Progenitor cell of endocrine pancreas (in vitro differentiated cells): ENCODE measurements at regions not wholly inside any gene's neighbourhood (a gene's known extent, or its start where the extent isn't known, plus 50 kb on each side); places are given as distances from the start of the nearest gene placed in this dataset.

Experiments used
- DNase-seq: peaks from one replicate; pipeline ENCODE4 v3.0.0; 2021; ENCODE audit warnings: low spot score; ENCODE audit not compliant: unreplicated experiment
- H3K27ac Mint-ChIP-seq: 2 replicates; pipeline ENCODE4 v1.8.0; 2021; ENCODE audit warnings: mild to moderate bottlenecking, moderate library complexity, mixed read lengths
- H3K27me3 Mint-ChIP-seq: 2 replicates; pipeline ENCODE4 v1.8.0; 2021; ENCODE audit warnings: mixed read lengths
- H3K36me3 Mint-ChIP-seq: 2 replicates; pipeline ENCODE4 v1.8.0; 2022; ENCODE audit warnings: mixed read lengths; ENCODE audit not compliant: insufficient read depth
- H3K4me1 Mint-ChIP-seq: 2 replicates; pipeline ENCODE4 v1.8.0; 2021; ENCODE audit warnings: low read depth, mixed read lengths
- H3K4me3 Mint-ChIP-seq: 2 replicates; pipeline ENCODE4 v1.8.0; 2021; ENCODE audit warnings: low read depth, mild to moderate bottlenecking, moderate library complexity, mixed read lengths
- H3K9me3 Mint-ChIP-seq: 2 replicates; pipeline ENCODE4 v1.8.0; 2021; ENCODE audit warnings: low read depth, mixed read lengths
- TF ChIP-seq, protein P1 (sequence below): fragments of 200-600 bp; sonication (generic); IDR thresholded peaks from one replicate; pipeline ENCODE4 v1.5.0; 2021; ENCODE audit warnings: antibody characterized with exemption, mild to moderate bottlenecking; ENCODE audit not compliant: unreplicated experiment

DNA sequence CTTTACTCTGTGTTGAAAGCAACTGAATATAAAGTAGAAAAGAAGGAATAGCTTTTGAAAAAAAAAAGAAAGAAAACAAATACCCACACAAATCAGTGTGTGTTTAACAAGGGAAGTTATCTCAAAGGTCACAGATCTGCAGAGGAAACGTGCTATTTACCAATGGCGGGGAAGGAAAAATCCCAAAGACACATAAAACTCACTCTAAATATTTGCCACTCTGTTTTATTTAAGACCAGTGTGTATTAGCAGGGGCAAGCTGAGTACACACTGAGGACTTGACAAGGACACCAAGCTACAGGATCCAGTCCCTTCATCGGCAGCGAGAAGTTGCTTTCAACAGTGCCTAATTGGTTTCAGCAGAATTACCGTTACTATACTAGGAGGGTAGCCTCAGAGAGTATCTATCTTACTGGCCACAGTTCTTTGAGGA, 252.5 kb downstream of the DEPDC1B start:
- peaks cover 38% of the 10 kb centered on the region for H3K27me3 Mint-ChIP-seq
- no peaks in the 10 kb centered on the region for H3K9me3 Mint-ChIP-seq

DNA sequence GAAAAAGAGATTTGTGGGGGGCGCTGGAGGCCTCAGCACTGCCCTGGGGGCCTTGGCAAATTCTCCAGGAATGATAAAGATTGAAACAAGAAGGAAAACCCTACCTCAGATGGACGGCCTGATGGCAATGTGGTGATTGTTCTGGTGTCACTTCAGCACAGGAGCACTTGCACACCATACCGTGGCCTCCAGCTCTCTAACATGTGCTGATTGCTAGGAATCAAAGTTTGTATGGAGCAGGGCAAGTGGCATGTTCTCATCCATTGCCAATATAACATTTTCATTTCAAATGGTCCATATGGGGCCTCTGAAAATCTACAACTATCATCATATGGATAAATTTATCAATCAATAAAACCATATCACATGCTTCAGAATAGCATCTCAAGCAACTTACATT, 253.0 kb downstream of the DEPDC1B start:
- TF ChIP-seq, protein P1, sequence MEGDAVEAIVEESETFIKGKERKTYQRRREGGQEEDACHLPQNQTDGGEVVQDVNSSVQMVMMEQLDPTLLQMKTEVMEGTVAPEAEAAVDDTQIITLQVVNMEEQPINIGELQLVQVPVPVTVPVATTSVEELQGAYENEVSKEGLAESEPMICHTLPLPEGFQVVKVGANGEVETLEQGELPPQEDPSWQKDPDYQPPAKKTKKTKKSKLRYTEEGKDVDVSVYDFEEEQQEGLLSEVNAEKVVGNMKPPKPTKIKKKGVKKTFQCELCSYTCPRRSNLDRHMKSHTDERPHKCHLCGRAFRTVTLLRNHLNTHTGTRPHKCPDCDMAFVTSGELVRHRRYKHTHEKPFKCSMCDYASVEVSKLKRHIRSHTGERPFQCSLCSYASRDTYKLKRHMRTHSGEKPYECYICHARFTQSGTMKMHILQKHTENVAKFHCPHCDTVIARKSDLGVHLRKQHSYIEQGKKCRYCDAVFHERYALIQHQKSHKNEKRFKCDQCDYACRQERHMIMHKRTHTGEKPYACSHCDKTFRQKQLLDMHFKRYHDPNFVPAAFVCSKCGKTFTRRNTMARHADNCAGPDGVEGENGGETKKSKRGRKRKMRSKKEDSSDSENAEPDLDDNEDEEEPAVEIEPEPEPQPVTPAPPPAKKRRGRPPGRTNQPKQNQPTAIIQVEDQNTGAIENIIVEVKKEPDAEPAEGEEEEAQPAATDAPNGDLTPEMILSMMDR = no peak
- Mint-ChIP-seq H3K4me3 (no peak overlapping the region), H3K27ac (no peak overlapping the region)

More for the DNA sequence above, 252.5 kb downstream of the DEPDC1B start:
- H3K4me1 Mint-ChIP-seq = peaks cover 39% of the 10 kb centered on the region
- peak overlapping the region; percentile 52 for H3K4me3 Mint-ChIP-seq
- TF ChIP-seq, protein P1 = no peak
- peak overlapping the region; percentile 71 for H3K27ac Mint-ChIP-seq
- no peak for DNase-seq
- H3K36me3 Mint-ChIP-seq = no peaks in the 10 kb centered on the region

GRCh38 chr5:60445921-60446320, 254.0 kb downstream of the DEPDC1B start:
- H3K36me3 Mint-ChIP-seq = no peaks in the 10 kb centered on the region
- no peak overlapping the region for H3K4me3 Mint-ChIP-seq
- peaks cover 7% of the 10 kb centered on the region for H3K9me3 Mint-ChIP-seq
- H3K4me1 Mint-ChIP-seq = peaks cover 35% of the 10 kb centered on the region
- no peak for DNase-seq
- TF ChIP-seq, protein P1 = no peak
- H3K27me3 Mint-ChIP-seq = peaks cover 34% of the 10 kb centered on the region
- H3K27ac Mint-ChIP-seq = no peak overlapping the region

More for the DNA sequence above, 253.0 kb downstream of the DEPDC1B start:
- no peak for DNase-seq
- Mint-ChIP-seq H3K9me3 (no peaks in the 10 kb centered on the region), H3K36me3 (no peaks in the 10 kb centered on the region), H3K27me3 (peaks cover 38% of the 10 kb centered on the region), H3K4me1 (peaks cover 35% of the 10 kb centered on the region)

- DNase-seq = no peak
- H3K27me3 Mint-ChIP-seq = peaks cover 34% of the 10 kb centered on the region
Observed at GRCh38 chr5:60445427-60445826, 254.5 kb downstream of the DEPDC1B start.

GRCh38 chr5:60444661-60445360, 255.2 kb downstream of the DEPDC1B start:
- H3K9me3 Mint-ChIP-seq = peaks cover 7% of the 10 kb centered on the region
- H3K4me3 Mint-ChIP-seq = no peak overlapping the region
- H3K27me3 Mint-ChIP-seq = peaks cover 34% of the 10 kb centered on the region
- H3K27ac Mint-ChIP-seq = no peak overlapping the region
- DNase-seq = no peak
- H3K36me3 Mint-ChIP-seq = peaks cover 1% of the 10 kb centered on the region
- H3K4me1 Mint-ChIP-seq = peaks cover 35% of the 10 kb centered on the region
- TF ChIP-seq, protein P1 = no peak

More at GRCh38 chr5:60445427-60445826, 254.5 kb downstream of the DEPDC1B start:
- H3K36me3 Mint-ChIP-seq = no peaks in the 10 kb centered on the region
- TF ChIP-seq, protein P1 = no peak
- H3K9me3 Mint-ChIP-seq = peaks cover 7% of the 10 kb centered on the region
- H3K4me1 Mint-ChIP-seq = peaks cover 35% of the 10 kb centered on the region
- H3K4me3 Mint-ChIP-seq = no peak overlapping the region
- no peak overlapping the region for H3K27ac Mint-ChIP-seq
